IPS-NIHi7 (cell line): ENCODE measurements at regions not wholly inside any gene's neighbourhood (a gene's known extent, or its start where the extent isn't known, plus 50 kb on each side); places are given as distances from the start of the nearest gene placed in this dataset.

Experiments
- DNase-seq: peaks from one replicate; pipeline ENCODE4 v3.0.0; 2012; ENCODE audit warnings: mixed read lengths; ENCODE audit errors: extremely low spot score

DNA sequence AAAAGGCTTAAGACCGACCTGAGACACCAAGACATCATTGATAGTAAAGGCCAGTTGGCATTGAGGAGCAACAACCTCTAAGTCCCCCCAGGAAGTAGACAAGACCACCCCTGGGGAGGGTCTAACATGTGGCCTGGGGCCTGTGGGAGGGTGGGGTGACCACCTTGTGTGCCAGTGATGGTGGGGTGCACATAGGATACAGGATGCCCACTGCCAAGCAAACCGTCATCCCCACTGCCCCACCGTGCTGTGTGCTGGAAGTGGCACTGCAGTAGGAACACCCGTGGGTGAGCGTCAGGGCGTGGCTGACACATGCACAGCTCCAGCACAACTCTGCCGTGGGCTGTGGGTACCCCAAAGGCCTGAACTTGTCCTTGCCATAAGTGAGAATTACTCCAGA is 84.3 kb upstream of the LGALSL start:
- no peak for DNase-seq

DNA sequence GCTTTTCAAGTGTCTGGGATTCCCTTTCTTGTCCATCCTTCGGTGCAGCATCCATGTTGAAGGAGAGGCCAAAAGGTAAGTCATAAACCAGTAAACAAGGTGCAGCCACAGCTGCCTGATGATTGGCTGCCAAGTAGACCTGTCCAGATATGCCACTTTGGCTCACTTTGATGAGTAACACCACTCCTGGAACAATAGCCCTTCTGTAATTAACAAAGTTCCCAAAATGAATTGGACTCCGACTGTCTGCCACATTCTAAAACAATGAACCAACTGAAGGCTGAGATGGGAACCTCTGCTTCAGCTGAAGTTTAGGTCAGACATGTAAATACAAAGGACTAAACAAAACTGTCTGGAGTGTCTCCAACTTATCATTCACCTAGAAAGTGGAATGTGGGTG is 82.2 kb upstream of the LGALSL start:
- no peak for DNase-seq

DNA sequence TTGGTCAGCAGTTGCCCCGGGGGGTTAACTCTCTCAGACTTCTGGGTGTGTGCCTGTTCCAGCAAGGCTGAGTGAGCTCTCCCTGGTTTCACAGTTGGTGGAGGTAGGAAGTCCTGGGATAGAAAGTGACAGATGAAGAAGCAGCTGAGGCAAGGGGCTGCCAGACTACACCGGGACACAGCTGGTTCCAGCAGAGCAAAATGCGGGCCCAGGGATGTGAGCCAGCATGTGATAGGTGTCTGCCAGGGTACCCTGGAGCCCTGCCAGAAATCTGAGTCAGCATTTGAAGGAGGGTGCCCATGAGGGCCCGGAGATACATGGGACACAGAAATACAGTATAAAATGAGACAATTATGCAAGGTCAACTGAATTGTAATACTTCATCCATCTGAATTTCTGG is 79.3 kb upstream of the LGALSL start:
- DNase-seq: no peak

DNA sequence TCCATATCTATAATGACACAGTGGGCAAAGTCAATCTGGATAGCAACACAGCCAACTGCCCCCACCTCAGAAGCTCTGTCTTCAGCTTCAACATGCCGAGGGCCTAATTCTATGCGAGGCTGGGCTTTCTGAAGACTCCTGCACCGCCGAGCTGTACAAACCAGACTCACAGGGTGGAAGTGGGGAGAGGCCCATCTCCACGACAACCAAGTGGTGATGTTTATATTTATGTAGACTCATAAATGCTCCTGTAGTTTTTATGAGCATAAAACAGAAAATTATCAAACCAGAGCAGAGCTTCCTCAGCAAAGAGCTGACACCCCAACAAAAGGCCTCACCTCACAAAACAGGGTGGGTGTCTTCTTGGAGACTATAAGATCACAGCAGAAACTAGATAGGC is 77.0 kb upstream of the LGALSL start:
- DNase-seq: no peak

DNA sequence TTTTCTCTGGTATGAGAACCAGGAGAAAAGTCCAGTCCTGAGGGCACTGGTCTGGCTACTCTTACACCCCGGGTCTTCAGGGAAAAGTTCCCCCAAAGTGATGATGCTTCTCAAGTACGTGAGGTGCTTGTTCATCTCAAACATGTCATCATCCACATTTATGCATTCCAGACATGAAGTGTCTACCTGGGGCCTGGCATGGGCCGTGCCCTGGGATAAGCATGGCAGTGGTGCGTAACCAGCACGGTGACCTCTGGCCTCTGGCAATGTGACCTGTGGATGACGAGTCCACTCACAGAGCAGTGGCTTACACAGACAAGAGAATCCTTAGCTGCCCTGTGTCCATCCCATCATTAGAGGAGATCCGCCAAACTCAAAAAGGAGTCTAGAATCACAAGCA is 74.8 kb upstream of the LGALSL start:
- no peak for DNase-seq

DNA sequence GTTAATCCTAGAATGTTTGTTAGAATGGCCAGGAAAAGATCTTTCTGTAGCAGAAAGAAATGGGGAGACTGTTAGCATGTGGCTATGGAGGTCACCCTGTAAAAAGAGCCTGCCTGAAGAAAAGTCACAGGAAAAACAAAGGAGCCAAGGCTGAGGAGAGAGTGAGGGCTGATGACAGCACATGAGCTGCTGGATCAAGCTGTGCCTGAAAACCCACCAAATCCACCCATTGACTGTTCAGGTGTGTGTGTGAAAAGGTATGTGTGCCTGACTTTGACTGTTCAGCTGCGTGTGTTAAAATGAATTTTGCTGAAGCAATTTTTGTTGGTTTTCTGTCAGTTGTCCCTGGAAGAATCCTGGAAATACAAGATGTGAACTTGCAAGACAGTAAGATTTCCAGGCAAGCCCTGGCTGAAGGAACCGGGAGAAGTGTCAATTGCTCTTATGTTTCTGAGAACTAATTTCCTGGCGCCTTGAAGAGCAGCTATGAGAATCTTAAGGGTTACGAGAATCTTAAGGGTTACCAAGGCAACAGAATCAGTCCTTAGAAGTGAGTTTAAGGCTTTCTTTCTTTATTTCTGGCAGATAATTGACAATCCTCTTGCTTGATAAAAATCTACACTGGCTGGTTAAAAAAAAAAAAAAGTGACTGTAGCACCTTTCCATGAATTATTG is 73.0 kb upstream of the LGALSL start:
- DNase-seq: no peak

DNA sequence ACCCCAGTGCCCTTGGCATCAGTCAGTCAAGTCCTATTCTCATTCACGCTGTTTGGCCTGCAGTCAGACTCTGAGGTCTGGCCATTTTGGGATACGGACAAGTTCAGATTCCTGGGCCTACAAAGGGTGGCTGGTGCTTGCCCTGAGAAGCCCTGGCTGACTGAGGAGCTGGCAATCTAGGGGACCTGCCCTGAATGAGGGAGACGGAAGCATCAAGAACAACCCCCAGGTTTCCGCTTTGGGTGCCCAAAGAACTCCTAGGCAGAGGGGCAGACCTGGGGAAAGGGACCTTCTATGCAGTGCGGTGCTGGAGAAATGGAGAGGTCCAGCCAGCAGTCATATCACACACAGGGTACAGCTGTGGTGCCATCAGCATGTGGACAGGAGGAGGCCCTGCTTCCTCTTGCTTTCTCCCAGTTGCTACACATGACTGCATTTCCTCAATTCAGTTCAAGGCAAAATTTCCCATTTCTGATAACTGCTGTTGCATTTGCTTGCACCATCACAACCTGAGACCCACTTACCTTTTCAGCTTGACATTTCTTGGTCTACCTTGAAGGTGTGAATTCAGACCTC is 70.9 kb upstream of the LGALSL start:
- DNase-seq: no peak

DNA sequence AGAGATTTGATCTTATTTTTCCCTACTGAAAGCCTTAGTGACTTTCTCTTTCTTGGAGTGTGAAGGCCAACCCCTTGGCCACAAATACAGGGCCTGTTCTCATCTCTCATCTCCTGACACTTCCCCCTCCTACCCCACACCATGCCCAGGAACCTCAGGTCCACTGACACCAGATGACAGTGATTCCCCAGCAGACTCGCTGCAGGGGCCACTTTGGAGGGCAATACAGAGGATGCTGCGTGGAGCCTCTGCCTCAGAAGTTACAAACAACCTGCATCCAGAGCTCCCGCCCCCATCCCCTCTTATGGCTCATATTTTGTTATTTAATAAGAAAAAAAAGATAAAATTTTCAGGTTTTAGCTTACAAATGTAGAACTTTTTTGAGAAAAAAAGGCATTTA is 70.1 kb upstream of the LGALSL start:
- no peak for DNase-seq

DNA sequence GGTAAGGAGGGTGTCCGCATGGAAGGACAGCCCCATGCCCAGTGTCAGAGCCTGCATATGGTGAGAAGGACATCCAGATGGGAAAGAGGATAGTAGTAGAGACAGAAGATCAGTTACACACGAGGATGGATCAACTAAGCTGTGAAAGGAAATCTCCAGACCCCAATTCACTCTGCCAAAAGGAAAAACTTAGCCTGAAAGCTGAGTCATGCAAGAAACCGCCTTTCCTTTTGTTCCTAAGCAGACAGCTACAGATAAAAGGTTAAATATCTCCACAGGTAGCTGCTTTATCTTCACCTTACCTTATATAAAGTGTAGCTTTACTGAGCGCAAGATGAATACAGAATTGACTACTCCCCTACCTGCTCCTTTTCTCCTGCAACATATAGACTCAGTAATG is 67.3 kb upstream of the LGALSL start:
- no peak for DNase-seq

DNA sequence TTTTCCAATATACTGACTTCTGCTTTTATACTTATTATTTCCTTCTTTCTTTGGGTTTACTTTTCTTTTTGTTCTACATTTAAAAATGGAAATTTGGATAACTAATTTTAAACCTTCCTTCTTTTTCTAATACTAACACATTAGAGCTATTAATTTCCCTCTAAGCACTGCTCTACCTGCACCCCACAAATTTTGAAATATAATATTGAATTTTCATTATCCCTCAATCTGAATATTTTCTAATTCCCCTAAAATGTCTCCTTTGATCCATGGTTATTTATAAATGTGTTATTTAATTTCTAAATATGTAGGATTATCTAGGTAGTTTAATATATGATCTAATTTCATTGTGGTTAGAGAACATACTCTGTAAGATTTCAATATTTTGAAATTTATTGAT is 63.4 kb upstream of the LGALSL start:
- no peak for DNase-seq

DNA sequence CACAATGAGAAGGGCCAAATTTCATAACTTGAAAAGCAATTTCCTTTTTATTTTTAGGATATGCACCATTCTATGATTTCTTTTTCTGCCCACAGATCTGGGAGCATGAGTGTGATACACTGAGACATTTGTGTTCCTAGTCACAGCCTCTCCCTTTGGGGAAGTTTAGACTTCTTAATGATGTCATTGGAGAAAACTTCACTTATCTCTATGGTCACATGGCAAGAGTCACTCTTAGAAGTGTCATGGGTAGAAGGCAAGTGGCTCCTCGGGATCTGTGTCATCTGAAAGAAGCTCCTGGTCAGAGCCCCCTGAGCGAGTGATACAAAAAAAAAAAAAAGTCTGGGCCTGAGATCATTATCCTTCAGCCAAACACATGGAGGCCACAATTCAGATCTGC is 62.5 kb upstream of the LGALSL start:
- DNase-seq: no peak

DNA sequence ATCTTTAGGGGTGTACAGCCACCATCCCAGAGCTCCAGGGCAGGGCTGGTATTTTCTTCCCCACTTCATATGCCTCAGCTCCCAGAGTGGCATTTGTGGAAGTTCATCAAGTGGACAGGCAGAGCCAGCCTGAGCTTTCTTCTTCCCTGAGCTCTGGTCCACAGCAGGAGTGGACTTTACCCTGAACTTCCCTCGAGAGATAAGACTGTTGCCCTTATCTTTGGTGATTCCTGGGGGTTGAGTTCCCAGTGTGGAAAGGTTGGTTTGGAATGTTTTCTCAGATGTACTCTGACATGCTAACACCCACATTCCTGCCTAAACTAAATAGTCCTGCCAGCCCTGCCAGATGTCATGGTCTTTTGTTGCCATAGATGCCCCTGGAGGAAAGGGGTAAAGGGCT is 62.0 kb upstream of the LGALSL start:
- no peak for DNase-seq

DNA sequence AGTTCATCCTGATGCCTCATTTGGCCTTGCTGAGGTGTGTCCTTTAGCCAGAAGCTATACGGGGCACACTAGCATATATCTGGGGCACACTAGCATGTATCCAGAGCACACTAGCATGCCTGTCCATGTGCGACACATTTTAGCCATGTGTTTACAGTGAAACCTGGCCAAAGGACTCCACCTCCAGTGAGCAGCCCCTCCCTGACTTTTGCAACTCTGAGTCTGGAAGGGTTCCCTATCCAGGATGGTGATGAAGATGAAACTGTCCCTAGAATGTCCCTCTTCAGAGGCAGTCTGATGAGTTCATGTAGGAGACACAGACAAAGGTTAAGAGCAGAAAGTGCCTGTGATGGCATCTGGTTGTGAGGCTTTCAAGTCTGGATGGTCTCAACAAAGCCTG is 61.4 kb upstream of the LGALSL start:
- DNase-seq: no peak

DNA sequence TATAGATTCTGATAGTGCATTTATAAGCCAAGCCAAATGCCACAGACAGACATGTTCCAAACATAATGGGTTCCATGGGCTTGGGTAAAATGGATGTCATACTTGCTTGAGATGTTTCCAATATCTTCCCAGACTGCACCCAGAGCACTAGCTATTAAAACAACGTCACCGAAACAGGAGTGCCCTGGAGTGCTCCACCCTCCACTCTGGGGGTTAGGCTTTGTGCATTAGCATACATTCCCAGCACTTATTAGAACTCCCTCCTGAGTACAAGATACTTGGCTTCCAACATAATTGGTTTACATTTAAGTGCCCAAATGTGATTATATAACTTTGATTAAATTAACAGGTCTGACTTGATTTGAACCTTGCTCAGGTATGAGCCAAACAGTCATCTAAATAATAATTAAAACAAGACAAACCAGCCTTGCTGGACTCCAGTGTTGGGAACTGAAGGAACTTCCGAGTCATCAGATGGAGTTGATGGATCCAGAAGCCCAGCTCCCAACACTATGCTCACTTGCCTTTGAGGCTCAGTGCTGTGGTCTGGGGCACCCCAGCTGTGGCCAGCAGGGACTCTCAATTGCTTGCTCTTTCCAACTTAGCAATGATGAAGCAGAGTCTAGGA is 60.5 kb upstream of the LGALSL start:
- no peak for DNase-seq

DNA sequence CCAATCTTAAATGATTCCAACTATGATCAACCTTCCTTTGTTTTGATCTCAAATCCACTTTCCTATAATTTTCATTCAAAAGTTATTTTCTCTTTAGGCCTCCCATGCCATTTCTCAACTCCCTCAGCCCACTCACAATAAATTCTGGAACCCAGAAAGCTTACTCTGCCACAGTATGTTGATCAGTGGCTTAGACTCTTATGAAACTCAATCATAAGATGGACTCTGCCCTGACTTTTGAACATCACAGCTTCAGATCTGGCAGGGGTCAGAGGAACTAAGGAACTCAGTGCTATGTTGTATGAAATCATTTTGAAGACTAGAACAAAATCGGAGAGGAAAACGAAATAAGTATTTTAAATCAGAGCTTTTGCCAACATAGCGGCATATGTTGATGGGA is 59.8 kb upstream of the LGALSL start:
- no peak for DNase-seq

DNA sequence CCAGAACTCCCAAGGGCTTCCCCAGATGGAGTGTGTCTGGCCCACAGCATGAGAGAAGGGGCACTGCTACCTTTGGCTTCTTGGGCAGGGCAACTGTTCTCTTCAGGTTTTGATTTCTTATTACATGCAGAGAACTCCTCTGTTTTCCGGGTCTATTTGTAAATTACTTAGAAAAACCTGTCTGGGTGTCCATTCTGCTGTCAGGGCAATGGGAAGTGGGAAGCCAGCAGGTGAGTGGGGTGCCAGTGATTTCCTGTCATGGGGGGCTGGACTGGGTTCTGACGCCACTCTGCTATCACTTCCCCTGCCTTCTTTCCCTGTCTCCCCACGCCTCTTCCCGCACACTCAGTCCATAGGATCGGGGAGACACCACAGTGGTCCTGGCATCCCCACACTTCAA is 58.0 kb upstream of the LGALSL start:
- DNase-seq: no peak

DNA sequence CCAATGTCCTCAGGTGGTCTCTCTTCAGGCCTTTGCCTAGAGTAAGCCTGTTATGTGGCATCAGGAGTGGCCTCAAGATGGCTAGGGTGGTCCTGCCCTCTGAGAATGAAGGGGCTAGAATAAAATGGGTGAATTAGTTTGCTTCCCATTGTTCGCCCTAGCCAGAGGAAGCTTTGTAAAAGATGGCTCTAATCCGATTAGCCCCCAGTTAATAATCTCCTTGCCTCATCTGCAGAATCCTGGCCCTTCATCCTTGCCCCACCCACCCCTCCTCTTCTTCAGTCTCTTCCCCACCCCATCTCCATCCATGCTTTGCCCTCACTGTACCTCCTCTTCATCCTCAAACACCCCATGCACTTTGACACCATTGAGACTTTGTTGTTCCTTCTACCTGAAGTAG is 57.4 kb upstream of the LGALSL start:
- DNase-seq: no peak

DNA sequence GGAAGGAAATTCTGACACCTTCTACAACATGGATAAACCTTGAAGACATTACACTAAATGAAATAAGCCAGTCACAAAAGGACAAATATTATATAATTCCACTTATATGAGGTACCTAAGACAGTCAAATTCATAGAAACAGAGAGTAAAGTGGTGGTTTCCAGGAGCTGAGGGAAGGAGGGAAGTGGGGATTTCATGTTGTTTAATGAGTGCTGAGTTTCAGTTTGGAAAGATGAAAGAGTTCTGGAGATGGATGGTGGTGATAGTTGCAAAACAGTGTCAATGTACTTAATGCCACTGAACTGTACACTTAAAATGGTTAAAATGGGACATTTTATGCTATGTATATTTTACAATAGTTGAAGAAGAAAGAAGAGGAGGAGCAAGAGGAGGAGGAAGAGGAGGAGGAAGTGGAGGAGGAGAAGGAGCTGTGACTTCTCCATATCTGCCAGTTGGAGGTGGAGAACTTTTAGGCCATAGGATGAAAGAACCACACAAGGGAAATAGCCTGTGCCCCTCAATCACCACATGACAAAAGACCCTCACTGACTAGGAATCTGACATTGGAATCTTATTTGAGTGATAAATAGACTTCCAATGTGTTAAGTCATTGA is 55.3 kb upstream of the LGALSL start:
- no peak for DNase-seq

DNA sequence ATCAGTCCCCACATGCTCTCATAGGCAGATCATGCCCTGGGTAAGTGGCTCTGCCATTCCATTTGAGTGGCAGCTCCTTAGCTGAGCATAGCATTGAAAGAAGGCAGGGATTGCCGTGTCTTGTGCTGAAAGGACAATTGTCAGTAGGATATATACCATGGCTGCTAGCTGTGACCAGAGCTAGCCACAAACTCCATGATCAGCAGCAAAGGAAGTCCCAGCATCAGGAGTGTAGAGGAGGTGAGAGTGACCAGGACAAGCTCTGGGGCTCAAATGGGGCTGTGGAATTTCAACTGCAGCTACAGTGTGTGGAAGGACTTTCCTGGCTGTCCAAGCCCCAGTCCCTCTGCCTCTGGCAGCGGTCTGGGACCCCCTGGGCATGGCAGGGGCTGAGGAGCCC is 54.4 kb upstream of the LGALSL start:
- DNase-seq: no peak

DNA sequence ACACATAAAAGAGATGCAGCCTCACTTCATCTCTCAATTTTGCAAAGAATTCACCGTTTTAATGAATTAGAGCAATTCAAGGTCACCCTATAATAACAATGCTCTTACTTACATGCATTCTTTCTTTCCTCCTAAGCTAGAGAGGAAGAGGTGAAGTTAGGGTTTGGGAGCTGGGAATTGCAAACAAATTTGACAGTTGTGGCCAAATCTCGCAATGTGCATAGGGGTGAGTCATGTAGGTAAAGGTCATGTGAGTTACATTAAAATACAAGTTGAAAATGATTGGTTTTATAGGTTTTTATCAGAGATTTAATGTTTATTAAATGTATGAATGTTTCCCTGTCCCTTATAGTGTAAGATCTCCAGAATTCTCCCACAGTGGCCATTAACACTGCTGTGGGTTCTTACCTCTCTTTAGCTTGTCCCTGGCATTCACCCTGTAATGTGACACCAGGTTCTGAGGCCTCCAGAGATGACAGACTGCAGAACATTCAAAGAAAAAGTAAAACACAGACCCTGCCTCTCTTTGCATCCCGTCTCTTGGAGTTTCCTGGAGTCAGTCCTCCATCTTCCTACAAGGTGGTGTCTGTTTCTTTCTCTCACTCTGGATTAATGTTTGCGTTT is 53.7 kb upstream of the LGALSL start:
- DNase-seq: no peak

DNA sequence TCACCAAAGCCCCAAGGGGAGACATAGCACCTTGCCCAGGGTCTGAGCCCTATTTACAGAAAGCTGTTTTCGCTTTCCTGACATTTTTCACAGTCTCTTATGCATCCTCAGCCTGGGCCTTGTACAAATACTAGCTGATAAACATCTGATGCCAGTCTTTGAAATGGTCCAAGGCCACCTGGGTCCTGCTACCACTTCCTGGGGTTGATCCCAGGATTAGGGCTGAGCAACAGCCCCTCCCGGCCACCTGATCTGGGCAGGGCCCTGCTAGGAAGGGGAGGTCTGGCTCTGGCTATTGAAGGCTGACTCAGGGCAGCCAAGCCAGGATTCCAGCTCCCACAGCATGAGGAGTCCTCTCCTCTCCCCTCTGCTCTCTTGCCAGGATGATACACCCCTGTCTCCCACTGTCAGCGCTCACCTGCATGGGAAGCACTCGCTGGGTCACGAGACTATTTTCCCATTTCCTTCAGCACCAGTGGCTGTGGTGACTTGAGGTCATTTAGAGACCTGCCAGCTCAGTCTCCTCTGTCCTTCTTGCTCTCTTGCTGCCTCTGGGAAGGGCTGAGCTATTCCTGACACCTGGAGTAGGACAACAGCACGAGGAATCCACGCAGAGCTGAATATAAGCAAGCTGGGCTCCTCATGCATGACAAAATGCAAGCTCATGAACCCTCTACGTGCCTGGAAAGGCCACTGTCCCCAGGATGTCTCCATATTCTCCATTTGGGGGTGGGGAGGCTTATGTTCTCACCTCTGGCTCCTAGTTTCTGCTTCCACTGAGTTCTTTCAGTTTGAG is 53.0 kb upstream of the LGALSL start:
- no peak for DNase-seq

DNA sequence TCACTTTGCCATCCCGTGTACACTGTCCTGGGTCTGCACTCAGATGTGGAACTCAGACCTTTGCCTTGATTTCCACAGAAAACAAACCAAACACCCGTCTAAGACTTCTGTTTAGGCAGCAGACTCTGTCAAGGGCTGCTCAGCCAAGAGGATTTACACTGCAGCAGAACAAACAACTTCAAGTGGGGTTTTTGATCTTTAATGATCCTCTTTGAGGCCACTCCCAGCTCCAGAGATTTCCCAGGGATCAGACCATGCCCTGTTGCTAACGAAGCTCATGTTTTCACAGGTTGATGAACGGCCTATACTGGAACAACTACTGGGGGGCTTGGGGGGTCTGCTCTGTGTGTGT is 52.5 kb upstream of the LGALSL start:
- DNase-seq: no peak
